22Rv1 (cell line): ENCODE measurements at regions not wholly inside any gene's neighbourhood (a gene's known extent, or its start where the extent isn't known, plus 50 kb on each side); places are given as distances from the start of the nearest gene placed in this dataset.

Experiments used
- H3K27ac ChIP-seq: fragments of 450-650 bp; 2 replicates; pipeline ENCODE4 v1.5.1; 2017
- ZFX ChIP-seq: fragments of 450-650 bp; IDR thresholded peaks from 2 replicates; pipeline ENCODE4 v1.6.1; 2017; ENCODE audit warnings: antibody characterized with exemption, borderline replicate concordance
- TF ChIP-seq, protein P1 (sequence below): fragments of 450-650 bp; IDR thresholded peaks from 2 replicates; pipeline ENCODE4 v1.5.1; 2017; ENCODE audit warnings: mild to moderate bottlenecking

DNA sequence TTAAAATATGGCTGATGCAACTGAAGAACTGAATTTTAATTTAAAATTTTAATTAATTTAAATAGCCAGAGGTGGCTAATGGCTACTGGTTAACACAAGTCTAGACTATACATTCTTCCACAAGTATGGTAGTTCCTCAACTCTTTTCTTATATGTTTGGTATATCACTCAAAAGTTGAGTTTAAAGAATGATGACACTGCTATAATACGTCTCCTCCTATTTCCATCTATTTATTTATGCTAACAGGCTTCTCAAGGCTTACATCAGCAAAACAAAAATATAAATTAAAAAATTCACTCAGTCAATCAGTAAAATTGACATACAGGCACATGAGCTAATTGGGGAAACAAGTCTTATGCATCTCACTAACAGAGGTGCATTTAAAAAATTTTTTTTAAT, 227.9 kb upstream of the PMFBP1 start:
- H3K27ac ChIP-seq, result no peak overlapping the region
- TF ChIP-seq ZFX, result no peak
- TF ChIP-seq, protein P1, sequence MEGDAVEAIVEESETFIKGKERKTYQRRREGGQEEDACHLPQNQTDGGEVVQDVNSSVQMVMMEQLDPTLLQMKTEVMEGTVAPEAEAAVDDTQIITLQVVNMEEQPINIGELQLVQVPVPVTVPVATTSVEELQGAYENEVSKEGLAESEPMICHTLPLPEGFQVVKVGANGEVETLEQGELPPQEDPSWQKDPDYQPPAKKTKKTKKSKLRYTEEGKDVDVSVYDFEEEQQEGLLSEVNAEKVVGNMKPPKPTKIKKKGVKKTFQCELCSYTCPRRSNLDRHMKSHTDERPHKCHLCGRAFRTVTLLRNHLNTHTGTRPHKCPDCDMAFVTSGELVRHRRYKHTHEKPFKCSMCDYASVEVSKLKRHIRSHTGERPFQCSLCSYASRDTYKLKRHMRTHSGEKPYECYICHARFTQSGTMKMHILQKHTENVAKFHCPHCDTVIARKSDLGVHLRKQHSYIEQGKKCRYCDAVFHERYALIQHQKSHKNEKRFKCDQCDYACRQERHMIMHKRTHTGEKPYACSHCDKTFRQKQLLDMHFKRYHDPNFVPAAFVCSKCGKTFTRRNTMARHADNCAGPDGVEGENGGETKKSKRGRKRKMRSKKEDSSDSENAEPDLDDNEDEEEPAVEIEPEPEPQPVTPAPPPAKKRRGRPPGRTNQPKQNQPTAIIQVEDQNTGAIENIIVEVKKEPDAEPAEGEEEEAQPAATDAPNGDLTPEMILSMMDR, result no peak

DNA sequence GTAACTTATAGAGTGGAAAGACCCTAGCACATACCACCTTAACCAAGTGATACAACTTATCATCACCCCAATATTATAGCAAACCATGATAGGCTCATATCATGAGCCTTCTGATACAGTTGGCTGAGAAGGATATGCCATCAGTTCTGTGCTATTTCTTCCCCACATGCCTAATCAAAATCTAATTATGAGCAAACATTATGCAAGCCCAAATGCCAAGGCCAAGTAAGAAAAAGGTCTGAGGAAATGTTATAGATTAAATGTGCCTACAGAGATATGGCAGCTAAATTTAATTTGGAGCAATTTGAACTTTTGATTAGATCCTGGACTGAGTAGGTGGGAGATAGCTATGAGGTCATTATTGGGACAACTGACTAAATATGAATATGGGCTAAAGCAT, 225.9 kb upstream of the PMFBP1 start:
- TF ChIP-seq, protein P1, result no peak
- no peak for TF ChIP-seq ZFX
- H3K27ac ChIP-seq, result no peak overlapping the region

DNA sequence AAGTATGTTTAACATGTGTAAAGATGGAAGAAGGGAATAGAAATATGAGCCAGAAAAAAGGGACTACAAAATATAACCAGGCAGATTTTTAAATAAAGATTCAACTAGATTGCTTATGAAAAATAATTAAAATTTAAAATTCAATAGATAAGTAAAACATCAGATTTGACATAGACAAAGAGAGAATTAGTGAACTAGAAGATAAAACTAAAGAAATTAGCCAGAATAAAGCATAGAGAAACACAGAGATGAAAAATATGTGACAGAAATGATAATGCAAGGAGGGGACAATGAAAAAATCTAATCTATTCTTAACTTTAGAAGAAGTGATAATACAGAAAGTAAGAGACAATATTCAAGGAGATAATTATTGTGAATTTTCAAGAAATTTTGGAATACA, 222.6 kb upstream of the PMFBP1 start:
- no peak for TF ChIP-seq ZFX
- TF ChIP-seq, protein P1, result no peak
- no peak overlapping the region for H3K27ac ChIP-seq

DNA sequence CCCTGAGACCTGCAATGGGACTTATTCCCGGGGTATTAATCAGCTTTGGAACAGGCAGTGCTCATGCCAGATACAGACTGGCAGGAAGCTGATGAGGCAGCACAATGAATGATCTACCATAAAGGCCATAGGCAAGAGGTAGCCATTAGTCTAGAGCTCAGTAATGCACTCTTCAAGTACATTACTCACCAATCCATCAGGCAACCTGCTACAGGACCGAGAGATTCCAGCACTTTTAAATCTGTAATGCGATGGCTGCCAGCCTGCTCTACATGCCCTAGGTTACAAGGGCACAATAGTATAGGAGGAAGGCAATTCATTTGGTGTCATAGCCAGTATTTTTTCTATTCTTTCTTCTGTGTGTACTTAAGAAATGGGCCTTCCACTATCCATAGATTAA, 217.8 kb upstream of the PMFBP1 start:
- H3K27ac ChIP-seq, result no peak overlapping the region
- no peak for TF ChIP-seq ZFX
- TF ChIP-seq, protein P1, result no peak

DNA sequence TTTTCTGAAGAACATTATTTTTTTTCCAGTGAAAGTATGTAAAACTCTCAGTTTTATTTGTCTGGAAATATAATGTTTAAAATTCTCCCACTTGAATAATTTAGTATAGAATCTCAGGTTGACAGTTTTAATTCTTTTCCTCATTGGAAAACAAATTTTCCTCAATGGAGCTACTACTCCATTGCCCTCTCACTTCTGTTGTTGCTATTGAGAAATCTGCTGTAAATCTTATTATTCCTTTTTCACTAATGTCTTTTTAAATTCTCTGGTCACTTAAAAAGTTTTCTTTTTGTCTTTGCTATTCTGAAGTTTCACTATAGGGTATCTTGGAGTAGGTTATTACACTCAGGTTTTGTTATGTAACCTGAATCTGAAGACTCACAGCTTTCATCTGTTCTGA, 216.1 kb upstream of the PMFBP1 start:
- TF ChIP-seq, protein P1, result no peak
- no peak for TF ChIP-seq ZFX
- no peak overlapping the region for H3K27ac ChIP-seq

DNA sequence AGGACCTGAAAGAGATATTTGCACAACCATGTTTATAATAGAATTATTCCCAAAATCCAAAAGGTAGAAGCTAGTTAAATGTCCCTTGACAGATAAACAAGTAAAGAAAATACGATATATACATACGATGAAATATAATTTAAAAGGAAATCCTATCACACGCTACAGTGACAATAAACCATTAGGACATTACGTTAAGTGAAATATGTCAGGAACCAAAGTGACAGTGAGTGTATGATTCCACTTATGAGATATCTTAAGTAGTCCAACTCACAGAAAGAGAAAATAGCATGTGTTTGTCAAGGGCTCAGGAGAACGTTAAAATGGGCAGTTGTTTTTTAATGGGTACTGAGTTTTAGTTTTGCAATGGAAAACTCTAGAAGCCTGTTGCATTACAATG, 212.7 kb upstream of the PMFBP1 start:
- TF ChIP-seq, protein P1, result no peak
- TF ChIP-seq ZFX, result no peak
- no peak overlapping the region for H3K27ac ChIP-seq

DNA sequence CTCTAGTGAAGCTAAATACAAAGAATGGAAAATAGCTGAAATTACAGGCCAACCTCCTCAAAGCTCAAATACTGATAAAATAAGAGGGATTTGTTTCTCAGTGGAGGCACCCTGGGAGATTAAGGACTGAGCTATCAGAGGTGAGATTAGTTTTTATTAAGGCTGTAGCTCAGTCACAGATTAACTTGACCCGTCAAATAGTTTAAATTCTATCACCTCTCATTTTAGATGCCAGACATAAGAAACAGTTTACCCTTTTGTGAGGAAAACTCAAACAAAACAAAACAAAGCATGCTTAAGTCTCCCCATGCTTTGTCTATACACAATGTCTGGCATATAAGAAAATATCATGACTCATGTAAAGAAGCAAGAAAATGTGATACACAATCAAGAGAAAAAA, 208.3 kb upstream of the PMFBP1 start:
- H3K27ac ChIP-seq, result no peak overlapping the region
- TF ChIP-seq, protein P1, result no peak
- no peak for TF ChIP-seq ZFX
